GM12891 (cell line): ENCODE measurements at regions not wholly inside any gene's neighbourhood (a gene's known extent, or its start where the extent isn't known, plus 50 kb on each side); places are given as distances from the start of the nearest gene placed in this dataset.

ENCODE experiments used
- PAX5 ChIP-seq: IDR thresholded peaks from 2 replicates; pipeline ENCODE4 v1.6.1; 2011; ENCODE audit warnings: low read length, moderate library complexity, mild to moderate bottlenecking; ENCODE audit not compliant: insufficient read depth, severe bottlenecking
- POLR2A ChIP-seq: IDR thresholded peaks from 2 replicates; pipeline ENCODE4 v1.6.1; 2011; ENCODE audit warnings: low read depth, low read length, control low read depth
- POLR2AphosphoS5 ChIP-seq: IDR thresholded peaks from 2 replicates; pipeline ENCODE4 v1.6.1; 2011; ENCODE audit warnings: low read depth, low read length, control low read depth
- POU2F2 ChIP-seq: IDR thresholded peaks from 2 replicates; pipeline ENCODE4 v1.6.1; 2011; ENCODE audit warnings: low read depth, mild to moderate bottlenecking, control low read depth, low read length, moderate library complexity
- SPI1 ChIP-seq: IDR thresholded peaks from 2 replicates; pipeline ENCODE4 v1.6.1; 2011; ENCODE audit warnings: low read depth, low read length, control low read depth
- TAF1 ChIP-seq: IDR thresholded peaks from 2 replicates; pipeline ENCODE4 v1.6.1; 2011; ENCODE audit warnings: low read depth, low read length, control low read depth

DNA sequence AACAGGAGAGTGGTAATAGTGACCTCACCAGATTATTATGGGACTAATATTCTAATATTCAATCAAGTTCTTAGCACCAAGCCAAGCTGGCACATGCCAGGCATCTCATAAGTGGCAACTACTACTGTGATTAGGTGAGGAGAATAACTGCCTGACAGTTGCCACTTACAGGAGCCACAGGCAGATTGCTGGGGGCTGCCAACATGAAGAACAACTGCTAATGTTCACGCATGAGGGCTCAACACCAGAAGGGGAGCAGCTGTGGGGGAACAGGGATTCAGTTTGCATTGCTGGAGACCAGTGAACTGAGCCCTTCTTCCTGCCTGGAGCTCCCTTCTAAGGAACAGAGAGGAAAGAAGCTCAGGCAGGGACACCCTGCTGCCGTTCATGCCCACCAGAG is 504.5 kb downstream of the FOXO1 start:
- TF ChIP-seq POLR2A (no peak), POLR2AphosphoS5 (no peak), TAF1 (no peak), PAX5 (no peak), SPI1 (no peak), POU2F2 (no peak)
